K562 (cell line): ENCODE measurements at regions not wholly inside any gene's neighbourhood (a gene's known extent, or its start where the extent isn't known, plus 50 kb on each side); places are given as distances from the start of the nearest gene placed in this dataset.

Source experiments
- BRF2 ChIP-seq: IDR thresholded peaks from 3 replicates; pipeline ENCODE4 v1.6.1; 2011; ENCODE audit warnings: borderline replicate concordance, mild to moderate bottlenecking; ENCODE audit not compliant: insufficient read length, insufficient read depth
- CHD2 ChIP-seq: IDR thresholded peaks from 2 replicates; pipeline ENCODE4 v1.6.1; 2011; ENCODE audit warnings: low read depth, low read length
- CTCF ChIP-seq, 3 experiments: IDR thresholded peaks in 2 of 3; conservative IDR thresholded peaks in 1 of 3; 2 replicates each; pipeline ENCODE4 v1.5.1; 2011 to 2012; ENCODE audit warnings: low read length in 3 of 3, mild to moderate bottlenecking in 3 of 3, control low read depth in 2 of 3, improper control_type of control experiment in 1 of 3, inconsistent platforms in 1 of 3, low read depth in 1 of 3, mixed read lengths in 1 of 3, moderate library complexity in 1 of 3; ENCODE audit not compliant: insufficient read depth in 2 of 3
- EZH2 ChIP-seq: IDR thresholded peaks from 2 replicates; pipeline ENCODE4 v1.6.1; 2012; ENCODE audit warnings: low read depth, mild to moderate bottlenecking, inconsistent platforms, low read length, borderline replicate concordance
- LCOR ChIP-seq: sonication (generic); formaldehyde crosslinking; IDR thresholded peaks from 2 replicates; pipeline ENCODE4 v1.8.0; 2022; ENCODE audit warnings: mild to moderate bottlenecking, missing genetic modification reagents

- TF ChIP-seq BRF2 (no peak), LCOR (no peak), EZH2 (no peak), CHD2 (no peak), CTCF (IDR thresholded peaks at IDR 0.05 in 2 of 3, conservative IDR thresholded peaks at IDR 0.05 in 1 of 3; ENCODE audit: insufficient read depth in 2 of 3, low read depth in 1 of 3, low read length in 3 of 3) (no peak)
These were observed 214.7 kb upstream of the CHRNA7 start for GRCh38 chr15:31815411-31816155.
